ENCODE measurements at regions not wholly inside any gene's neighbourhood (a gene's known extent, or its start where the extent isn't known, plus 50 kb on each side); places are given as distances from the start of the nearest gene placed in this dataset.

DNA sequence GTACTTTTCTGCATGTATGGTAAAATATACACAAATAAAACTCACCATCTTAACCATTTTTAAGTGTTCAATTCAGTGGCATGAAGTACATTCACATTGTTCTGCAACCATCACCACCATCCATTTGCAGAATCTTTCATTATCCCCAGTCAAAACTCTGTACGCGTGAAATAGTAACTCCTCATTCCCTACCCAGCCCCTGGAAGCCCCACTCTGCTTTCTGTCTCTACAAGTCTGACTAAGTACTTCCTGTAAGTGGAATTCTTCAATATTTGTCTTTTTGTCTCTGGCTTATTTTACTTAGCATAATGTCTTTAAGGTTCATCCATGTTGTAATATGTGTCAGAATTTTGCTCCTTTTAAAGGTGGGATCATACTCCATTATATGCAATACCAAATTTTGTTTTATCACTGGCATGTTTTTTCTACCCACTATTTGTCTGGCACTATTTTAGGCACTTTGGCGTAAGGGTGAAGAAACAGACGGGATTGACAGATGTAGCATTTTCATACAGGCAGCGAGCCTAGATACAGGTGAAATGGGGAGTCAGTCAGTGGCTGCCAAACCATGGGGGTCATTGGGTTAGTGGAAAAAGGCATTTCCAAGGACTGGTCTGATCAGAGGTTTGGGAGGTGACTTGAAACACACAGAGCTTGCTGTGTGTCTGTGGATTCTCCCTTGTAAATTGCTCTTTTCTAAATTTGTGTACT lies 163.2 kb upstream of the MYCN start:
- no peaks in the 10 kb centered on the region for H3K36me3 Mint-ChIP-seq (ENCODE audit: low read depth)
- H3K27me3 Mint-ChIP-seq: no peaks in the 10 kb centered on the region
- no peak for ATAC-seq (ENCODE audit: low read depth)
- H3K9me3 Mint-ChIP-seq: no peaks in the 10 kb centered on the region
- ChIA-PET CTCF (no interaction called here), POLR2A (no interaction called here)
- intact Hi-C loops (cut with micrococcal nuclease): no loop called here
- no peak overlapping the region for H3K4me3 Mint-ChIP-seq
- no peak for DNase-seq
- no peak overlapping the region for H3K27ac Mint-ChIP-seq
- TF ChIP-seq, protein P1, sequence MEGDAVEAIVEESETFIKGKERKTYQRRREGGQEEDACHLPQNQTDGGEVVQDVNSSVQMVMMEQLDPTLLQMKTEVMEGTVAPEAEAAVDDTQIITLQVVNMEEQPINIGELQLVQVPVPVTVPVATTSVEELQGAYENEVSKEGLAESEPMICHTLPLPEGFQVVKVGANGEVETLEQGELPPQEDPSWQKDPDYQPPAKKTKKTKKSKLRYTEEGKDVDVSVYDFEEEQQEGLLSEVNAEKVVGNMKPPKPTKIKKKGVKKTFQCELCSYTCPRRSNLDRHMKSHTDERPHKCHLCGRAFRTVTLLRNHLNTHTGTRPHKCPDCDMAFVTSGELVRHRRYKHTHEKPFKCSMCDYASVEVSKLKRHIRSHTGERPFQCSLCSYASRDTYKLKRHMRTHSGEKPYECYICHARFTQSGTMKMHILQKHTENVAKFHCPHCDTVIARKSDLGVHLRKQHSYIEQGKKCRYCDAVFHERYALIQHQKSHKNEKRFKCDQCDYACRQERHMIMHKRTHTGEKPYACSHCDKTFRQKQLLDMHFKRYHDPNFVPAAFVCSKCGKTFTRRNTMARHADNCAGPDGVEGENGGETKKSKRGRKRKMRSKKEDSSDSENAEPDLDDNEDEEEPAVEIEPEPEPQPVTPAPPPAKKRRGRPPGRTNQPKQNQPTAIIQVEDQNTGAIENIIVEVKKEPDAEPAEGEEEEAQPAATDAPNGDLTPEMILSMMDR (IDR thresholded peaks at IDR 0.05): no peak
- H3K4me1 Mint-ChIP-seq: no peaks in the 10 kb centered on the region

DNA sequence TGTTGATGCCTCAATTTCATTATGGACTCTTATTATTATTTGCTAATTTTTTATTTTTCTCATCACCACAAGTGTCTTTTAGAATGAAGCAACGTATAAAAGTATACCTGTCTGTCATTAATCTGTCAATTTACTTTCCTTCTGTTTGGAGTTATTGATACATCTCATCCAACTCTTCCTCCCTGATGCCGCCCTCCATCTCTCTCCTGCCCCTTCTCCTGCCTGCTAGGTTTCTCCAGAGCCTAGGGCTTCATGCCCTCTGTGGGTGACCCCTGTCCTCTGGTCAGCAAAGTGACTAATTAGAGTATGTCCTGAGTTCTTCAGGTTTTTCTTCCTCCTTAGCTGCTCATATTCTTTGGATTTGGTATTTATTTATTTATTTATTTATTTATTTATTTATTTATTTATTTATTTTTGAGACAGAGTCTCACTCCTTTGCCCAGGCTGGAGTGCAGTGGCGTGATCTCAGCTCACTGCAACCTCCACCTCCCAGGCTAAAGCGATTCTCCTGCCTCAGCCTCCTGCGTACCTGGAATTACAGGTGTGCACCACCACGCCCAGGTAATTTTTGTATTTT lies 162.5 kb upstream of the MYCN start:
- no peaks in the 10 kb centered on the region for H3K27me3 Mint-ChIP-seq
- ATAC-seq (ENCODE audit: low read depth) (no peak), DNase-seq (no peak)
- CTCF ChIA-PET: no interaction called here
- POLR2A ChIA-PET: no interaction called here
- intact Hi-C loops (cut with micrococcal nuclease): no loop called here
- H3K9me3 Mint-ChIP-seq: no peaks in the 10 kb centered on the region
- no peak overlapping the region for H3K4me3 Mint-ChIP-seq
- no peak overlapping the region for H3K27ac Mint-ChIP-seq
- H3K36me3 Mint-ChIP-seq (ENCODE audit: low read depth): no peaks in the 10 kb centered on the region
- TF ChIP-seq, protein P1 (IDR thresholded peaks at IDR 0.05): no peak
- H3K4me1 Mint-ChIP-seq: no peaks in the 10 kb centered on the region

DNA sequence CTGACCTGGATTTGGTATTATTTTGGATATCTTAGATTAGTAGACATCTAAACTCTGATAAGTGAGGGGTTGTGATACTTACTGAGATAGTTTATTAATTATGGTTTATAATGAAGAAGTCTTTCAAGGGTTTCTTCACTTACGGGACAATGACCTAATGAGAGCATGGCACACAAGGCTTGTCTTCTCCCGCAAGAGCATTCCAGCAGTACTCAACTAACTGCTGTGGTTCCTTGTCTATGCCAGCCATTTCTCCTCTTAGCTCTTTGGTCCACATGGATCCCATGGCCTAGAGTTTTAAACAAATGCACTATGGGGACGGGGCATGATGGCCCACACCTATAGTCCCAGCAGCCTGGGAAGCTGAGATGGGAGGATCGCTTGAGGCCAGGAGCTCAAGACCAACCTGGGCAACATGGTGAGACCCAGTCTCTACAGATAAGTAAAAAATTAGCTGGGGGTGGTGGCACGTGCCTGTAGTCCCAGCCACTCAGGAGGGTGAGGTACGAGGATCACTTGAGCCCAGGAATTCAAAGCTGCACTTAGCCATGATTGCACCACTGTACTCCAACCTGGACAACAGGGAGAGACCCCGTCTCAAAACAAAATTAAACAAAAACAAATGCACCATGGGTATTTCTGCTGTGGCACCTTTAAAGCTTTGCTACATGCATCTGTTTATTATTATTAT lies 161.7 kb upstream of the MYCN start:
- ChIA-PET CTCF (no interaction called here), POLR2A (no interaction called here)
- DNase-seq (no peak), ATAC-seq (ENCODE audit: low read depth) (no peak)
- TF ChIP-seq, protein P1 (IDR thresholded peaks at IDR 0.05): no peak
- intact Hi-C loops (cut with micrococcal nuclease): no loop called here
- H3K4me3 Mint-ChIP-seq: no peak overlapping the region
- H3K4me1 Mint-ChIP-seq: no peaks in the 10 kb centered on the region
- H3K36me3 Mint-ChIP-seq (ENCODE audit: low read depth): no peaks in the 10 kb centered on the region
- H3K27me3 Mint-ChIP-seq: no peaks in the 10 kb centered on the region
- no peak overlapping the region for H3K27ac Mint-ChIP-seq
- no peaks in the 10 kb centered on the region for H3K9me3 Mint-ChIP-seq

DNA sequence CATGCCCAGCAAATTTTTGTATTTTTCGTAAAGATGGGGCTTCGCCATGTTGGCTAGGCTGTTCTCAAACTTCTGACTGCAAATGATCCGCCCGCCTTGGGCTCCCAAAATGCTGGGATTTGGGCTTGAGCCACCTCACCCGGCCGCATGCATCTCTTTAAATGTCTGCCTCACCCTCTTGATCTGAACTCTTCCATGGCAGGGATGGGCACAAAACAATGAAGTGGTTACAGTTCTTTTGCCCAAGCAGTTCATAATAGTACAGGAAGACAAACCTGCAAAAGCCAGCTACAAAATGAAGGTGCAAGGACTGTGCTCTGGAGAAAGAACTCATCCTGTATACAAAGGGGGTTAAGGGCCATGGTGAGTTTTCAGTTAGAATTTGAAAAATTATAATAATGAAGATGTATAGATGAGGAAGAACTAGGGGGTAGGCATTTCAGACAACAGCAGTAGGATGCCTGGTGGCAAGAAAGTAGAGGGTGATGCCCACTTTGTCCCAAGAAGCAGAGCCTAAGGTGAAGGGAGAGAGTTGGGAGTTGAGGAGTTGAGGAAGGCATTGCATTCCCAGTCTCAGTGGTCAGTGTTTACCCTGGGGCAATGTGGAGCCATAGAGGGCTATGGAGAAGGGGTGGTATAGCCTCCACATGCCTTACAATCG lies 160.8 kb upstream of the MYCN start:
- ChIA-PET POLR2A (no interaction called here), CTCF (no interaction called here)
- Mint-ChIP-seq H3K4me3 (no peak overlapping the region), H3K9me3 (no peaks in the 10 kb centered on the region), H3K27me3 (no peaks in the 10 kb centered on the region), H3K4me1 (no peaks in the 10 kb centered on the region), H3K36me3 (ENCODE audit: low read depth) (no peaks in the 10 kb centered on the region), H3K27ac (no peak overlapping the region)
- TF ChIP-seq, protein P1 (IDR thresholded peaks at IDR 0.05): no peak
- ATAC-seq (ENCODE audit: low read depth) (no peak), DNase-seq (no peak)
- intact Hi-C loops (cut with micrococcal nuclease): no loop called here

DNA sequence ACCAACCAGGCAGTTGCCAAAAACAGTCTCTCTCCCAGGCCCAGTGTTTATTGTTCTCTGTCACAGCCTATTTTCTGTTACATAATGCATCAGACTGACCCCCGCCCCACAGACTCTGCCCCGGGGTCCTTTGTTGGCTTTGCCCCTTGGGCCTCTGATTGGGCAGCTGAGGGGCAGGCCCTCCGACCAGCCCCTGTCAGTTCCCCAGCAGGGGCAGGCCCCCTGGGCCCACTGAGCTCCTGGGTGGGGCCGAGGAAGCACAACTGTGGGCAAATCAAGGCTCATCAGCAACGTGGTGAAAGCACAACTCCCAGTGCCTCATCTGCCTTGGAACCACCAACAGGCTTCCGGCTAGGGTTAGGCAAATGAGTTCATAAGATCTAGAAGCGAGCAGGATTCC lies 160.1 kb upstream of the MYCN start:
- ATAC-seq (ENCODE audit: low read depth) (no peak), DNase-seq (no peak)
- Mint-ChIP-seq H3K9me3 (no peaks in the 10 kb centered on the region), H3K4me3 (no peak overlapping the region), H3K27me3 (no peaks in the 10 kb centered on the region), H3K4me1 (no peaks in the 10 kb centered on the region), H3K36me3 (ENCODE audit: low read depth) (no peaks in the 10 kb centered on the region), H3K27ac (no peak overlapping the region)
- intact Hi-C loops (cut with micrococcal nuclease): no loop called here
- TF ChIP-seq, protein P1 (IDR thresholded peaks at IDR 0.05): no peak
- ChIA-PET CTCF (no interaction called here), POLR2A (no interaction called here)

Data from activated B cell treated with CpG ODN at 0.5 μM for 24 hours (primary cell).